Colonic mucosa (tissue), 4 donors: ENCODE measurements at regions not wholly inside any gene's neighbourhood (a gene's known extent, or its start where the extent isn't known, plus 50 kb on each side); places are given as distances from the start of the nearest gene placed in this dataset.

Experiments used
- DNase-seq: peaks from one replicate; pipeline ENCODE4 v3.0.0-alpha.2; 2020
- H3K27ac ChIP-seq: fragments of 200-600 bp; one replicate; pipeline ENCODE4 v1.8.0; 2021
- H3K27me3 ChIP-seq: fragments of 200-600 bp; one replicate; pipeline ENCODE4 v1.8.0; 2021
- H3K36me3 ChIP-seq: fragments of 200-600 bp; one replicate; pipeline ENCODE4 v1.8.0; 2021
- H3K4me1 ChIP-seq: fragments of 200-600 bp; one replicate; pipeline ENCODE4 v1.8.0; 2021; ENCODE audit warnings: mild to moderate bottlenecking
- H3K4me3 ChIP-seq: fragments of 200-600 bp; one replicate; pipeline ENCODE4 v1.8.0; 2021
- H3K9ac ChIP-seq, 2 donors: one replicate each; pipeline ENCODE4 v1.7.0; 2013; ENCODE audit warnings: control low read depth in 2 of 2, low read depth in 2 of 2, low read length in 2 of 2
- H3K9me3 ChIP-seq: fragments of 200-600 bp; one replicate; pipeline ENCODE4 v1.8.0; 2021
- intact Hi-C: fragments of 100-400 bp; cut with DNase I; formaldehyde crosslinking; loops from one replicate; pipeline ENCODE4 v1.14.1; 2022
- TF ChIP-seq, protein P1 (sequence below): fragments of 200-600 bp; IDR thresholded peaks from one replicate; pipeline ENCODE4 v1.8.0; 2022; ENCODE audit warnings: antibody characterized with exemption, mild to moderate bottlenecking
- donor health status: healthy.
- donor health status: DM: no; HTN: no; CAD: no.
- donor health status: DM: no; HTN: no; CAD: no.

DNA sequence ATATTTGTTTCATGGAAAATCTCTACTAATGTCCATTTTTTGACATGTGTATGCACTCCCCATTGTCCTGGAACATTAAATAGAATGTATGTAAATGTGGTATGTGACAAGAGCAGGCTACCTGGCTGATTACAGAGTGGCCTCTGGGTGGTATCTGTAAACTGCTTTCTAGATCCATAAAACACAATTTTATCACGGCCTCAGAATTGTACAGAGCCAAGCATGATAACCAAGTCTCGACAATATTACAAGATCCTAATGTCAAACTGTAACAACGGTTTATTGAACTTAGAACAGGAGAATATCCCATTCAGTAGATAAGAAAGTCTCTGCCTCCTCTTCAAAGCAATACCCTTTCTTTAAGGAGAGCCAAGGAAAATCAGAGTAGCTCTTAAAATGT is 212.4 kb downstream of the PCDH7 start:
- no peak overlapping the region for H3K4me3 ChIP-seq
- no peak for DNase-seq
- H3K4me1 ChIP-seq: no peaks in the 10 kb centered on the region
- no peaks in the 10 kb centered on the region for H3K36me3 ChIP-seq
- no peak overlapping the region for H3K27ac ChIP-seq
- no peaks in the 10 kb centered on the region for H3K9me3 ChIP-seq
- H3K9ac ChIP-seq: no peak overlapping the region
- TF ChIP-seq, protein P1, sequence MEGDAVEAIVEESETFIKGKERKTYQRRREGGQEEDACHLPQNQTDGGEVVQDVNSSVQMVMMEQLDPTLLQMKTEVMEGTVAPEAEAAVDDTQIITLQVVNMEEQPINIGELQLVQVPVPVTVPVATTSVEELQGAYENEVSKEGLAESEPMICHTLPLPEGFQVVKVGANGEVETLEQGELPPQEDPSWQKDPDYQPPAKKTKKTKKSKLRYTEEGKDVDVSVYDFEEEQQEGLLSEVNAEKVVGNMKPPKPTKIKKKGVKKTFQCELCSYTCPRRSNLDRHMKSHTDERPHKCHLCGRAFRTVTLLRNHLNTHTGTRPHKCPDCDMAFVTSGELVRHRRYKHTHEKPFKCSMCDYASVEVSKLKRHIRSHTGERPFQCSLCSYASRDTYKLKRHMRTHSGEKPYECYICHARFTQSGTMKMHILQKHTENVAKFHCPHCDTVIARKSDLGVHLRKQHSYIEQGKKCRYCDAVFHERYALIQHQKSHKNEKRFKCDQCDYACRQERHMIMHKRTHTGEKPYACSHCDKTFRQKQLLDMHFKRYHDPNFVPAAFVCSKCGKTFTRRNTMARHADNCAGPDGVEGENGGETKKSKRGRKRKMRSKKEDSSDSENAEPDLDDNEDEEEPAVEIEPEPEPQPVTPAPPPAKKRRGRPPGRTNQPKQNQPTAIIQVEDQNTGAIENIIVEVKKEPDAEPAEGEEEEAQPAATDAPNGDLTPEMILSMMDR: no peak
- H3K27me3 ChIP-seq: no peaks in the 10 kb centered on the region
- intact Hi-C loops: no loop called here

DNA sequence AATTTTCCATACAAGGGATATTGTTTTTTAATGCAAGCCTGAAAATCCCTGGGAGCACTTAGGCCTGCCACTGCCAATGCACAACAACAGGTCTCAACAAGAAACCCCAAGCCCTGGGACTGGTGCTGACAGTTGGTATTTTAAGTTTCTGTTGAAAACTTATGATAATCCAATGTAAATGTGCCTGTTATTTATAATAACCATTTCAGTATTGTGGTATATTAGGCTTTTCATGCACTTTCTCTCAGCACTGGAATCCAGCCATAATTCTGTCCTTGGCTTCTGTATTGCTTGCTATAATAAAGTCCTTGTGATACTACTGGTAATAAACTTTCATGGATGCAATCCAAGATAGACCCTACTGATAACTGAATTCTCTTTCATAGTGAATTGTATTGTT is 218.9 kb downstream of the PCDH7 start:
- no peak overlapping the region for H3K9ac ChIP-seq
- peak; percentile 27 for DNase-seq
- no peaks in the 10 kb centered on the region for H3K36me3 ChIP-seq
- H3K4me1 ChIP-seq: peaks cover 3% of the 10 kb centered on the region
- TF ChIP-seq, protein P1: no peak
- no peak overlapping the region for H3K4me3 ChIP-seq
- intact Hi-C loops: no loop called here
- no peaks in the 10 kb centered on the region for H3K27me3 ChIP-seq
- no peaks in the 10 kb centered on the region for H3K9me3 ChIP-seq
- no peak overlapping the region for H3K27ac ChIP-seq

DNA sequence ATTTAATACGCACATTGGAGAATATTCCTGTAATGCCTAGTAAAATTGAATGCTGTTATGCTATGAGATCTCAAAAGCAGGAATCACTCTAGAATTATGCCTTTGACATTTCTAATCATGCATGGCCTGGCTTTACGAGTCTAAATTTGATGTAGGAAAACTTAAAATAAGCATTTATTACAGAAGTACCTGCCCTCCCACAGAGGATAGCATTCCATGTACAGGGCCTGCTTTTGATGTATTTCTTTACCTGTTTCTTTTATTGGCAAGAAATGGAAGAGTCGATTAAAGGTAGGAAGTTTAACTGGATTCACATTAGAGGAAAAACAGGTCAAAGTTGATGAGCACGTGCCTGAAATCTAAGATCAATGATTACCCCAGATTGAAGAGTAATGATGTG is 219.5 kb downstream of the PCDH7 start:
- Histone ChIP-seq H3K27me3 (no peaks in the 10 kb centered on the region), H3K36me3 (no peaks in the 10 kb centered on the region), H3K4me3 (no peak overlapping the region), H3K9ac (no peak overlapping the region), H3K4me1 (peaks cover 3% of the 10 kb centered on the region), H3K9me3 (no peaks in the 10 kb centered on the region), H3K27ac (peak overlapping the region; percentile 35)
- TF ChIP-seq, protein P1: no peak
- intact Hi-C loops: no loop called here
- DNase-seq: no peak

DNA sequence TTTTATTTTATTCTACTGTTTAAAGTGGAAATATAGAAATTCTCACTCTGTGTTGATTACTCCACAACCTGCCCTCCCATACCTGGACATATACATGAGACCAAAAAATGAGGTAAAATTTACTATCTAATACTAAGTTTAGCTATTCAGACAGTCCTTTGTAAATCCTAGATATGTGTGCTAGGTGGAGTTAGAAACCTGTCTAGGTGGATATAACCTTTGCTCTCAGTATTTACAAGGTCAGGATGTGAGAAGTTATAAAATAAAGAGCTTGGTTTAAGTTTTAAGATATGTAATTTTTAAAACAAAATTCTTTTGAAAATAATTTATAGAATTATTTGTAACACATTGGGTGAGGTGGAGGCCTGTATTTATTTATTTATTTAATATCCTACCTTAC is 221.5 kb downstream of the PCDH7 start:
- DNase-seq: no peak
- no peaks in the 10 kb centered on the region for H3K36me3 ChIP-seq
- TF ChIP-seq, protein P1: no peak
- H3K27ac ChIP-seq: no peak overlapping the region
- no peaks in the 10 kb centered on the region for H3K9me3 ChIP-seq
- no peak overlapping the region for H3K4me3 ChIP-seq
- no peak overlapping the region for H3K9ac ChIP-seq
- H3K27me3 ChIP-seq: no peaks in the 10 kb centered on the region
- peaks cover 3% of the 10 kb centered on the region for H3K4me1 ChIP-seq
- intact Hi-C loops: no loop called here

DNA sequence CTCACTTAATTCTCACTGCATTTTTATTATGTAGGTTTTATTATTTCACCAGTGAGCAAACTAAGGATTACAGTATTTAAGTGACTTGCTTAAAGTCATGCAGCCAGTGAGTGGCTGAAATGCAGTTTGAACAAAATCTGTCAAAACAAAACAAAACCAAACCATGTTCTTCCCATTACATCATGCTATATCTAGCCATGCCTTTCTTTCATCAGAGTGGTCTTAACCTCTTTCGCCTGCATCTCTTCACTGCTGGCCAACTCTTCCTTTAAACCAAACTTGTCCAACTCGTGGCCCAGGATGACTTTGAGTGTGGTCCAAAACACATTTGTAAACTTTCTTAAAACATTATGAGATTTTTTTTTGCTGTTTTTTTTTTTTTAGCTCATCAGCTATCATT is 223.2 kb downstream of the PCDH7 start:
- intact Hi-C loops: no loop called here
- H3K27ac ChIP-seq: no peak overlapping the region
- no peak overlapping the region for H3K4me3 ChIP-seq
- no peak overlapping the region for H3K9ac ChIP-seq
- TF ChIP-seq, protein P1: no peak
- no peak for DNase-seq
- no peaks in the 10 kb centered on the region for H3K36me3 ChIP-seq
- no peaks in the 10 kb centered on the region for H3K9me3 ChIP-seq
- H3K4me1 ChIP-seq: peaks cover 3% of the 10 kb centered on the region
- H3K27me3 ChIP-seq: no peaks in the 10 kb centered on the region

DNA sequence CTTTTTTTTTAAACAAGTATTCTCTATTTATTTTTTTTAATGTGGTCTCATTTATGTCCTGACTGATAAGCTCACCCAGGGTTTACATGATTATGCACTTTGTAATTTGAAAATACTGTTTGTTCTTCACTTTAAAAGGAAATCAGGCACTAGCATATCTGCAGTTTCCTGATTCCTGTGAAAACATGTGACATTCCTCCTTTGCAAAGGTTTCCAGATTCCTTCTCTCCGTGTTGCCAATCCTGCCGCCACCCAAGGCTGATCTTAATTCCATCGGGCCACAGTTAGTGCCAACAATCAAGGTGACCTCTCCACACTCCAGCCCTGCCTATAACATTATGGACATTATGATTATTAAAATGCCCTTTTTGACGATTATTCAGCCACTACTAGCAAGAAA is 225.4 kb downstream of the PCDH7 start:
- no peaks in the 10 kb centered on the region for H3K36me3 ChIP-seq
- no peaks in the 10 kb centered on the region for H3K27me3 ChIP-seq
- TF ChIP-seq, protein P1: no peak
- H3K4me1 ChIP-seq: peaks cover 3% of the 10 kb centered on the region
- intact Hi-C loops: no loop called here
- no peak overlapping the region for H3K9ac ChIP-seq
- H3K4me3 ChIP-seq: no peak overlapping the region
- no peak for DNase-seq
- no peaks in the 10 kb centered on the region for H3K9me3 ChIP-seq
- H3K27ac ChIP-seq: no peak overlapping the region
